GM13977 (cell line): ENCODE measurements at regions not wholly inside any gene's neighbourhood (a gene's known extent, or its start where the extent isn't known, plus 50 kb on each side); places are given as distances from the start of the nearest gene placed in this dataset.

Source experiments
- DNase-seq: peaks from one replicate; pipeline ENCODE4 v3.0.0; 2012; ENCODE audit warnings: low spot score
- CTCF ChIP-seq: IDR thresholded peaks from 2 replicates; pipeline ENCODE4 v1.5.1; 2012; ENCODE audit warnings: mild to moderate bottlenecking, control low read depth; ENCODE audit not compliant: insufficient read depth; ENCODE audit errors: extremely low read depth, missing control alignments
- in situ Hi-C: fragments of 300-500 bp; cut with MboI; formaldehyde crosslinking; loops from one replicate; pipeline ENCODE4 v1.12.0; 2022; ENCODE audit warnings: low sequenced_read_pairs, low pct_unique_long_range_greater_than_20kb, mixed read lengths, inconsistent platforms; ENCODE audit not compliant: unreplicated experiment

GRCh38 chr15:45785897-45786296, 151.1 kb downstream of the SQOR start:
- TF ChIP-seq CTCF = no peak
- in situ Hi-C loops = no loop called here
- no peak for DNase-seq

GRCh38 chr15:45790325-45790943, 155.6 kb downstream of the SQOR start:
- peak; percentile 53 for TF ChIP-seq CTCF
- in situ Hi-C loops = no loop called here
- DNase-seq = peak; percentile 22

- in situ Hi-C loops = no loop called here
- TF ChIP-seq CTCF = no peak
- no peak for DNase-seq
Observed at GRCh38 chr15:45794304-45794703, 159.5 kb downstream of the SQOR start.

- no peak for TF ChIP-seq CTCF
- no peak for DNase-seq
- in situ Hi-C loops = no loop called here
Observed at GRCh38 chr15:45794712-45795439, 160.0 kb downstream of the SQOR start.

- TF ChIP-seq CTCF = peak; percentile 51
- in situ Hi-C loops = no loop called here
- peak; percentile 9 for DNase-seq
Observed at GRCh38 chr15:45795440-45796069, 160.7 kb downstream of the SQOR start.

GRCh38 chr15:45796433-45796832, 161.6 kb downstream of the SQOR start:
- in situ Hi-C loops = no loop called here
- no peak for DNase-seq
- no peak for TF ChIP-seq CTCF
